ENCODE measurements at regions not wholly inside any gene's neighbourhood (a gene's known extent, or its start where the extent isn't known, plus 50 kb on each side); places are given as distances from the start of the nearest gene placed in this dataset.
"Not testable (repeated sequence)": the region's sequence is repeated elsewhere in the genome, so short reads cannot be mapped to it uniquely, and the experiment has no call there.

- H3K4me1 ChIP-seq (ENCODE audit: low read length) = peaks cover 19% of the 10 kb centered on the region
- H4K20me1 ChIP-seq (ENCODE audit: insufficient read depth, low read length) = no peaks in the 10 kb centered on the region
- H3K27ac ChIP-seq (ENCODE audit: low read length) = no peak overlapping the region
- no peaks in the 10 kb centered on the region for H3K79me2 ChIP-seq (ENCODE audit: low read length)
- no peak for TF ChIP-seq EZH2phosphoT487 (IDR thresholded peaks at IDR 0.05; ENCODE audit: low read depth)
- peak; percentile 95 for TF ChIP-seq CTCF (IDR thresholded peaks at IDR 0.05; ENCODE audit: low read depth, low read length)
- H3K4me3 ChIP-seq (ENCODE audit: low read length) = peak overlapping the region; percentile 44
- H3K9ac ChIP-seq (ENCODE audit: low read length) = peak overlapping the region; percentile 44; the same call in 1 of the 2 replicates
- no peaks in the 10 kb centered on the region for H3K9me3 ChIP-seq (ENCODE audit: insufficient read depth, low read length)
- H3K4me2 ChIP-seq (ENCODE audit: low read length) = peak overlapping the region; percentile 58
- no peaks in the 10 kb centered on the region for H3K36me3 ChIP-seq (replicated peaks; ENCODE audit: low read depth, low read length)
- H3K27me3 ChIP-seq (ENCODE audit: low read depth, low read length) = no peaks in the 10 kb centered on the region
- H2AFZ ChIP-seq (ENCODE audit: low read depth, low read length) = peak overlapping the region; percentile 48
Measured at GRCh38 chr1:199243423-199244061, 604.7 kb downstream of the PTPRC start.

- Histone ChIP-seq H3K4me3 (ENCODE audit: low read length) (no peak overlapping the region), H3K4me2 (ENCODE audit: low read length) (no peak overlapping the region), H3K9me3 (ENCODE audit: insufficient read depth, low read length) (no peaks in the 10 kb centered on the region), H3K79me2 (ENCODE audit: low read length) (no peaks in the 10 kb centered on the region), H3K9ac (ENCODE audit: low read length) (no peak overlapping the region), H4K20me1 (ENCODE audit: insufficient read depth, low read length) (no peaks in the 10 kb centered on the region), H2AFZ (ENCODE audit: low read depth, low read length) (no peak overlapping the region), H3K36me3 (replicated peaks; ENCODE audit: low read depth, low read length) (no peaks in the 10 kb centered on the region), H3K4me1 (ENCODE audit: low read length) (peaks cover 19% of the 10 kb centered on the region), H3K27me3 (ENCODE audit: low read depth, low read length) (no peaks in the 10 kb centered on the region), H3K27ac (ENCODE audit: low read length) (no peak overlapping the region)
- TF ChIP-seq CTCF (IDR thresholded peaks at IDR 0.05; ENCODE audit: low read depth, low read length) = no peak
- no peak for TF ChIP-seq EZH2phosphoT487 (IDR thresholded peaks at IDR 0.05; ENCODE audit: low read depth)
Measured at GRCh38 chr1:199245946-199246345, 607.1 kb downstream of the PTPRC start.

GRCh38 chr1:199246716-199247115, 607.9 kb downstream of the PTPRC start:
- Histone ChIP-seq H3K4me2 (ENCODE audit: low read length) (no peak overlapping the region), H3K27me3 (ENCODE audit: low read depth, low read length) (no peaks in the 10 kb centered on the region), H2AFZ (ENCODE audit: low read depth, low read length) (no peak overlapping the region), H3K9ac (ENCODE audit: low read length) (no peak overlapping the region), H3K27ac (ENCODE audit: low read length) (no peak overlapping the region), H3K79me2 (ENCODE audit: low read length) (no peaks in the 10 kb centered on the region), H4K20me1 (ENCODE audit: insufficient read depth, low read length) (no peaks in the 10 kb centered on the region), H3K4me1 (ENCODE audit: low read length) (peaks cover 17% of the 10 kb centered on the region), H3K36me3 (replicated peaks; ENCODE audit: low read depth, low read length) (no peaks in the 10 kb centered on the region), H3K4me3 (ENCODE audit: low read length) (no peak overlapping the region), H3K9me3 (ENCODE audit: insufficient read depth, low read length) (no peaks in the 10 kb centered on the region)
- TF ChIP-seq EZH2phosphoT487 (IDR thresholded peaks at IDR 0.05; ENCODE audit: low read depth) (no peak), CTCF (IDR thresholded peaks at IDR 0.05; ENCODE audit: low read depth, low read length) (no peak)

- no peak overlapping the region for H2AFZ ChIP-seq (ENCODE audit: low read depth, low read length)
- TF ChIP-seq EZH2phosphoT487 (IDR thresholded peaks at IDR 0.05; ENCODE audit: low read depth) (no peak), CTCF (IDR thresholded peaks at IDR 0.05; ENCODE audit: low read depth, low read length) (no peak)
Measured at GRCh38 chr1:199247891-199248290, 609.1 kb downstream of the PTPRC start.

GRCh38 chr1:199254040-199254439, 615.2 kb downstream of the PTPRC start:
- H3K79me2 ChIP-seq (ENCODE audit: low read length); H4K20me1 ChIP-seq (ENCODE audit: insufficient read depth, low read length); H3K4me1 ChIP-seq (ENCODE audit: low read length); H3K27me3 ChIP-seq (ENCODE audit: low read depth, low read length); H3K27ac ChIP-seq (ENCODE audit: low read length); H3K4me2 ChIP-seq (ENCODE audit: low read length); H3K36me3 ChIP-seq (replicated peaks; ENCODE audit: low read depth, low read length); H3K9ac ChIP-seq (ENCODE audit: low read length); H3K4me3 ChIP-seq (ENCODE audit: low read length); H2AFZ ChIP-seq (ENCODE audit: low read depth, low read length); H3K9me3 ChIP-seq (ENCODE audit: insufficient read depth, low read length): not testable (repeated sequence)

More at GRCh38 chr1:199247891-199248290, 609.1 kb downstream of the PTPRC start:
- Histone ChIP-seq H3K27ac (ENCODE audit: low read length) (no peak overlapping the region), H3K4me2 (ENCODE audit: low read length) (no peak overlapping the region), H3K9ac (ENCODE audit: low read length) (no peak overlapping the region), H4K20me1 (ENCODE audit: insufficient read depth, low read length) (no peaks in the 10 kb centered on the region), H3K4me1 (ENCODE audit: low read length) (peaks cover 5% of the 10 kb centered on the region), H3K79me2 (ENCODE audit: low read length) (no peaks in the 10 kb centered on the region), H3K27me3 (ENCODE audit: low read depth, low read length) (no peaks in the 10 kb centered on the region), H3K9me3 (ENCODE audit: insufficient read depth, low read length) (no peaks in the 10 kb centered on the region), H3K4me3 (ENCODE audit: low read length) (no peak overlapping the region), H3K36me3 (replicated peaks; ENCODE audit: low read depth, low read length) (no peaks in the 10 kb centered on the region)

All from OCI-LY3 (cell line).